ENCODE measurements at regions not wholly inside any gene's neighbourhood (a gene's known extent, or its start where the extent isn't known, plus 50 kb on each side); places are given as distances from the start of the nearest gene placed in this dataset.

GRCh38 chrX:14406225-14406624 is 123.1 kb upstream of the GLRA2 start:
- Mint-ChIP-seq H3K36me3 (ENCODE audit: low read depth) (no peaks in the 10 kb centered on the region), H3K9me3 (no peaks in the 10 kb centered on the region), H3K27ac (no peak overlapping the region), H3K4me1 (ENCODE audit: low read depth) (no peaks in the 10 kb centered on the region), H3K27me3 (no peaks in the 10 kb centered on the region), H3K4me3 (no peak overlapping the region)
- Histone ChIP-seq H3K4me3 (ENCODE audit: low read length) (no peak overlapping the region), H3K27me3 (ENCODE audit: control insufficient read depth in 1 of 2, insufficient read depth in 2 of 2, low read length in 2 of 2) (no peaks in the 10 kb centered on the region), H3K36me3 (ENCODE audit: insufficient read depth, low read length) (no peaks in the 10 kb centered on the region), H3K4me1 (ENCODE audit: insufficient read depth, low read length) (no peaks in the 10 kb centered on the region), H3K9me3 (ENCODE audit: control insufficient read depth in 1 of 2, insufficient read depth in 1 of 2, low read length in 2 of 2) (no peaks in the 10 kb centered on the region), H3K27ac (ENCODE audit: low read depth in 1 of 2, low read length in 2 of 2) (no peak overlapping the region)
- intact Hi-C loops (cut with DNase I, micrococcal nuclease), result no loop called here
- ChIA-PET CTCF (no interaction called here), POLR2A (no interaction called here)
- no peak for TF ChIP-seq CTCF (IDR thresholded peaks at IDR 0.05)
- ATAC-seq (ENCODE audit: poor library complexity) (no peak), DNase-seq (no peak)

GRCh38 chrX:14398725-14399124 is 130.6 kb upstream of the GLRA2 start:
- no peak overlapping the region for H3K4me3 Mint-ChIP-seq
- H3K27me3 Mint-ChIP-seq, result no peaks in the 10 kb centered on the region
- no peak overlapping the region for H3K27ac ChIP-seq (ENCODE audit: low read depth in 1 of 2, low read length in 2 of 2)
- ChIA-PET POLR2A (no interaction called here), CTCF (no interaction called here)
- no peaks in the 10 kb centered on the region for H3K36me3 Mint-ChIP-seq (ENCODE audit: low read depth)
- no peaks in the 10 kb centered on the region for H3K36me3 ChIP-seq (ENCODE audit: insufficient read depth, low read length)
- H3K9me3 ChIP-seq (ENCODE audit: control insufficient read depth in 1 of 2, insufficient read depth in 1 of 2, low read length in 2 of 2), result no peaks in the 10 kb centered on the region
- H3K4me1 ChIP-seq (ENCODE audit: insufficient read depth, low read length), result no peaks in the 10 kb centered on the region
- H3K4me3 ChIP-seq (ENCODE audit: low read length), result no peak overlapping the region
- DNase-seq (no peak), ATAC-seq (ENCODE audit: poor library complexity) (no peak)
- H3K9me3 Mint-ChIP-seq, result no peaks in the 10 kb centered on the region
- no peaks in the 10 kb centered on the region for H3K4me1 Mint-ChIP-seq (ENCODE audit: low read depth)
- no peak for TF ChIP-seq CTCF (IDR thresholded peaks at IDR 0.05)
- H3K27me3 ChIP-seq (ENCODE audit: control insufficient read depth in 1 of 2, insufficient read depth in 2 of 2, low read length in 2 of 2), result no peaks in the 10 kb centered on the region
- intact Hi-C loops (cut with DNase I, micrococcal nuclease), result no loop called here
- H3K27ac Mint-ChIP-seq, result no peak overlapping the region

GRCh38 chrX:14389682-14390081 is 139.7 kb upstream of the GLRA2 start:
- no peaks in the 10 kb centered on the region for H3K27me3 Mint-ChIP-seq
- no peaks in the 10 kb centered on the region for H3K4me1 Mint-ChIP-seq (ENCODE audit: low read depth)
- no peak overlapping the region for H3K4me3 ChIP-seq (ENCODE audit: low read length)
- intact Hi-C loops (cut with DNase I, micrococcal nuclease), result no loop called here
- no peaks in the 10 kb centered on the region for H3K27me3 ChIP-seq (ENCODE audit: control insufficient read depth in 1 of 2, insufficient read depth in 2 of 2, low read length in 2 of 2)
- DNase-seq, result no peak
- CTCF ChIA-PET, result no interaction called here
- POLR2A ChIA-PET, result no interaction called here
- H3K36me3 ChIP-seq (ENCODE audit: insufficient read depth, low read length), result no peaks in the 10 kb centered on the region
- no peak for TF ChIP-seq CTCF (IDR thresholded peaks at IDR 0.05)
- H3K9me3 Mint-ChIP-seq, result no peaks in the 10 kb centered on the region
- no peak for ATAC-seq (ENCODE audit: poor library complexity)
- H3K4me3 Mint-ChIP-seq, result no peak overlapping the region
- no peak overlapping the region for H3K27ac ChIP-seq (ENCODE audit: low read depth in 1 of 2, low read length in 2 of 2)
- no peaks in the 10 kb centered on the region for H3K36me3 Mint-ChIP-seq (ENCODE audit: low read depth)
- no peaks in the 10 kb centered on the region for H3K4me1 ChIP-seq (ENCODE audit: insufficient read depth, low read length)
- H3K27ac Mint-ChIP-seq, result no peak overlapping the region
- H3K9me3 ChIP-seq (ENCODE audit: control insufficient read depth in 1 of 2, insufficient read depth in 1 of 2, low read length in 2 of 2), result no peaks in the 10 kb centered on the region

Data from CD4-positive, alpha-beta T cell (primary cell).